NB4 (cell line): ENCODE measurements at regions not wholly inside any gene's neighbourhood (a gene's known extent, or its start where the extent isn't known, plus 50 kb on each side); places are given as distances from the start of the nearest gene placed in this dataset.

Experiments used
- DNase-seq: peaks from one replicate; pipeline ENCODE4 v3.0.0; 2010; ENCODE audit warnings: low read depth
- H3K4me3 ChIP-seq: one replicate; pipeline ENCODE4 v1.5.1; 2011; ENCODE audit warnings: mild to moderate bottlenecking, low read depth, low read length, moderate library complexity
- MYC ChIP-seq: IDR thresholded peaks from 2 replicates; pipeline ENCODE4 v1.6.1; 2011; ENCODE audit warnings: low read depth, low read length
- POLR2A ChIP-seq: IDR thresholded peaks from 2 replicates; pipeline ENCODE4 v1.6.1; 2011; ENCODE audit warnings: mild to moderate bottlenecking; ENCODE audit not compliant: insufficient read length; ENCODE audit errors: extremely low read depth
- TF ChIP-seq, protein P1 (sequence below): IDR thresholded peaks from one replicate; pipeline ENCODE4 v1.5.1; 2012; ENCODE audit warnings: low read depth, low read length
- TF ChIP-seq, protein P2 (sequence below): IDR thresholded peaks from 2 replicates; pipeline ENCODE4 v1.6.1; 2011; ENCODE audit warnings: low read depth, low read length

DNA sequence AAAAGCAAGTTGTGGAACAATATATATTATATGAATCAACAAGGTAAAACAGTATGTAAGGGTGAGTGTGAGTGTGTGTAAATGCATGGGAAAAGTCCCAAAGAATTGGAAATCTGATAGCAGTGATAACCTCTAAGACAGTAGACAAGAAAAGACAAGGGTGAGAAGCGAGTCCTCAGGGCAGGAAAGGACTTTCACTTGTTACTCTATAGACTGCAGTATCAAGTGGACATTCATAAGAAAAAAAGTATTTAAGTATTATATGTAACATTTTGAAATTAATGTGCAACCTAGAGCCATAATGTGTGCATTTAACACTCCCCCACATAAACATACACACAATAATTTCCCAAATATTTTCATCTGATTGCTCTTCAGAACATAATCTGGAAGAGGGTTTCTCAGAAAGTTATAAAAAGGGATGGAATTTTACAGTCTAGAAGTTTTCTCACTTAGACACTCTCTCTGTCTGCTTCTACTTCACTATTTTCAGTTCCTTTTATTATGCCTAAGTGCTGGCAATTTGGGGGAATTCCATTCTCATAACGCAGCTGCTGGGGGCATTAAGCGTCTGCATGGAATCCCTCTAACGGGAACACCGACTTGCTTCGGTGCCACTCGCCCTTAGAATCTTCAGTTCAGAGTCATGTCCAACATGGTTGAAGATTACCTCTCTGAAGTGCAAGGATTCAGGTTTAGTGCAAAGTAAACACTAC lies 50.0 kb upstream of the CDIN1 start:
- TF ChIP-seq, protein P1, sequence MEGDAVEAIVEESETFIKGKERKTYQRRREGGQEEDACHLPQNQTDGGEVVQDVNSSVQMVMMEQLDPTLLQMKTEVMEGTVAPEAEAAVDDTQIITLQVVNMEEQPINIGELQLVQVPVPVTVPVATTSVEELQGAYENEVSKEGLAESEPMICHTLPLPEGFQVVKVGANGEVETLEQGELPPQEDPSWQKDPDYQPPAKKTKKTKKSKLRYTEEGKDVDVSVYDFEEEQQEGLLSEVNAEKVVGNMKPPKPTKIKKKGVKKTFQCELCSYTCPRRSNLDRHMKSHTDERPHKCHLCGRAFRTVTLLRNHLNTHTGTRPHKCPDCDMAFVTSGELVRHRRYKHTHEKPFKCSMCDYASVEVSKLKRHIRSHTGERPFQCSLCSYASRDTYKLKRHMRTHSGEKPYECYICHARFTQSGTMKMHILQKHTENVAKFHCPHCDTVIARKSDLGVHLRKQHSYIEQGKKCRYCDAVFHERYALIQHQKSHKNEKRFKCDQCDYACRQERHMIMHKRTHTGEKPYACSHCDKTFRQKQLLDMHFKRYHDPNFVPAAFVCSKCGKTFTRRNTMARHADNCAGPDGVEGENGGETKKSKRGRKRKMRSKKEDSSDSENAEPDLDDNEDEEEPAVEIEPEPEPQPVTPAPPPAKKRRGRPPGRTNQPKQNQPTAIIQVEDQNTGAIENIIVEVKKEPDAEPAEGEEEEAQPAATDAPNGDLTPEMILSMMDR, result no peak
- TF ChIP-seq, protein P2, sequence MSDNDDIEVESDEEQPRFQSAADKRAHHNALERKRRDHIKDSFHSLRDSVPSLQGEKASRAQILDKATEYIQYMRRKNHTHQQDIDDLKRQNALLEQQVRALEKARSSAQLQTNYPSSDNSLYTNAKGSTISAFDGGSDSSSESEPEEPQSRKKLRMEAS, result no peak
- TF ChIP-seq POLR2A (no peak), MYC (no peak)
- no peak overlapping the region for H3K4me3 ChIP-seq
- no peak for DNase-seq
